A549 (cell line): ENCODE measurements at regions not wholly inside any gene's neighbourhood (a gene's known extent, or its start where the extent isn't known, plus 50 kb on each side); places are given as distances from the start of the nearest gene placed in this dataset.

Experiments used
- MAFK ChIP-seq: fragments of 450-650 bp; IDR thresholded peaks from 2 replicates; pipeline ENCODE4 v1.6.1; 2014; ENCODE audit not compliant: partially characterized antibody
- ZC3H11A ChIP-seq: fragments of 450-650 bp; IDR thresholded peaks from 2 replicates; pipeline ENCODE4 v1.6.1; 2014; ENCODE audit warnings: antibody characterized with exemption, mild to moderate bottlenecking

- TF ChIP-seq MAFK (no peak), ZC3H11A (no peak)
Observed at GRCh38 chrX:39293203-39293602, 491.9 kb downstream of the MID1IP1 start.
